ENCODE measurements at regions not wholly inside any gene's neighbourhood (a gene's known extent, or its start where the extent isn't known, plus 50 kb on each side); places are given as distances from the start of the nearest gene placed in this dataset.
"Not testable (repeated sequence)": the region's sequence is repeated elsewhere in the genome, so short reads cannot be mapped to it uniquely, and the experiment has no call there.

GRCh38 chr11:69869311-69869939 is 50.2 kb upstream of the FGF3 start:
- DNase-seq (ENCODE audit: low spot score) = no peak

- DNase-seq (ENCODE audit: low spot score) = no peak
These were observed 51.5 kb upstream of the FGF3 start for GRCh38 chr11:69870766-69871165.

- DNase-seq (ENCODE audit: low spot score) = no peak
These were observed 54.2 kb upstream of the FGF3 start for GRCh38 chr11:69873166-69874077.

GRCh38 chr11:69874178-69874983 is 55.2 kb upstream of the FGF3 start:
- DNase-seq (ENCODE audit: low spot score) = no peak

- no peak for DNase-seq (ENCODE audit: low spot score)
These were observed 55.9 kb upstream of the FGF3 start for GRCh38 chr11:69874984-69875624.

- no peak for DNase-seq (ENCODE audit: low spot score)
These were observed 56.8 kb upstream of the FGF3 start for GRCh38 chr11:69876013-69876412.

GRCh38 chr11:69877235-69877634 is 58.0 kb upstream of the FGF3 start:
- no peak for DNase-seq (ENCODE audit: low spot score)

- not testable (repeated sequence) for DNase-seq (ENCODE audit: low spot score)
These were observed 58.5 kb upstream of the FGF3 start for GRCh38 chr11:69877704-69878103.

- DNase-seq (ENCODE audit: low spot score) = no peak
These were observed 59.1 kb upstream of the FGF3 start for GRCh38 chr11:69878144-69878883.

GRCh38 chr11:69878927-69879728 is 59.9 kb upstream of the FGF3 start:
- DNase-seq (ENCODE audit: low spot score) = no peak

GRCh38 chr11:69879729-69880005 is 60.5 kb upstream of the FGF3 start:
- no peak for DNase-seq (ENCODE audit: low spot score)

- no peak for DNase-seq (ENCODE audit: low spot score)
These were observed 61.0 kb upstream of the FGF3 start for GRCh38 chr11:69880041-69880825.

- no peak for DNase-seq (ENCODE audit: low spot score)
These were observed 61.7 kb upstream of the FGF3 start for GRCh38 chr11:69880826-69881445.

GRCh38 chr11:69881467-69882269 is 62.5 kb upstream of the FGF3 start:
- no peak for DNase-seq (ENCODE audit: low spot score)

- DNase-seq (ENCODE audit: low spot score) = no peak
These were observed 63.0 kb upstream of the FGF3 start for GRCh38 chr11:69882270-69882608.

GRCh38 chr11:69883292-69884255 is 64.4 kb upstream of the FGF3 start:
- no peak for DNase-seq (ENCODE audit: low spot score)

- DNase-seq (ENCODE audit: low spot score) = no peak
These were observed 65.1 kb upstream of the FGF3 start for GRCh38 chr11:69884286-69884685.

GRCh38 chr11:69884751-69885150 is 65.5 kb upstream of the FGF3 start:
- no peak for DNase-seq (ENCODE audit: low spot score)
